ENCODE measurements at regions not wholly inside any gene's neighbourhood (a gene's known extent, or its start where the extent isn't known, plus 50 kb on each side); places are given as distances from the start of the nearest gene placed in this dataset.
A peak's percentile ranks its signal among the peaks of the same experiment; 100 is the strongest.

DNA sequence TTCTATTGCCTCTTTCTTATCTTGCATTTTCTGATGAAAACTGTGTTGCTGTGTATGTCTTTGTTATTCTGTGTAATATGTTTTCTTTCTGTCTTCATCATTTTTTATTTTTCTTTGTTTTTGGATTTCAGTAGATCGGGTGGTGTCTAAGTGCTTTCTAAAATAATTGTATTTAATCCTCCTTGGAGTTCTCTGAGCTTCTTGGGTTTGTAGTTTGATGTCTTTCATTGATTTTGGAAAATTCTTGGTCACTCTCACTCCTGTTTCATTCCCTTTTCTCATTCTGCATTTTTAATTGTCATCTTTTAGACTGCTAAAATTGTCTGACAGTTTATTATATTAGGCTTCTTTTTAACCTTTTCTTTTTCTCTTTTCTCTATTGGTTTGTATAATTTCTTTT, 560.5 kb downstream of the IRX1 start:
- DNase-seq, result no peak
- Mint-ChIP-seq H3K27me3 (no peaks in the 10 kb centered on the region), H3K4me3 (no peak overlapping the region), H3K27ac (no peak overlapping the region), H3K36me3 (no peaks in the 10 kb centered on the region), H3K9me3 (ENCODE audit: low read depth) (peaks cover 2% of the 10 kb centered on the region), H3K4me1 (no peaks in the 10 kb centered on the region)
- ATAC-seq, result no peak
- CTCF ChIA-PET, result no interaction called here

DNA sequence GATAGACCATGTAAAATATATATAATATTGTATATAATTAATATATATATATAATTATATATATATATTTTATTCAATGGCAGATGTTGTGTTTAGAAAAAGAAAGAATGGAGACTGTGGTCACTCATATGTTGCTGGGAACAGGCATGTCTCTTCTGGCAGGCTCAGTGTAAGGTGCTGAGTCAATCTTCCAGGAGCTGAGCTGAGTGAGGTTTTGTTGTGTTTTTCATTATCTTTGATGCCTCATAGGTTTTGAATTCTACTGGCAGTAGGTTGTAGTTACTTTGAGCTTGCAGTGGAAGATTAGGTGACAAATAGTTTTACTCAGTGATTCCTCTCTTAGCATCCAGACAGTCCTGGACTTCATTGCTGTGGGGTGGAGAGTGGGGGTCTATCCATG, 561.3 kb downstream of the IRX1 start:
- Mint-ChIP-seq H3K4me1 (no peaks in the 10 kb centered on the region), H3K4me3 (no peak overlapping the region), H3K27ac (no peak overlapping the region), H3K9me3 (ENCODE audit: low read depth) (peaks cover 2% of the 10 kb centered on the region), H3K36me3 (no peaks in the 10 kb centered on the region), H3K27me3 (no peaks in the 10 kb centered on the region)
- DNase-seq, result no peak
- ATAC-seq, result no peak
- CTCF ChIA-PET, result no interaction called here

DNA sequence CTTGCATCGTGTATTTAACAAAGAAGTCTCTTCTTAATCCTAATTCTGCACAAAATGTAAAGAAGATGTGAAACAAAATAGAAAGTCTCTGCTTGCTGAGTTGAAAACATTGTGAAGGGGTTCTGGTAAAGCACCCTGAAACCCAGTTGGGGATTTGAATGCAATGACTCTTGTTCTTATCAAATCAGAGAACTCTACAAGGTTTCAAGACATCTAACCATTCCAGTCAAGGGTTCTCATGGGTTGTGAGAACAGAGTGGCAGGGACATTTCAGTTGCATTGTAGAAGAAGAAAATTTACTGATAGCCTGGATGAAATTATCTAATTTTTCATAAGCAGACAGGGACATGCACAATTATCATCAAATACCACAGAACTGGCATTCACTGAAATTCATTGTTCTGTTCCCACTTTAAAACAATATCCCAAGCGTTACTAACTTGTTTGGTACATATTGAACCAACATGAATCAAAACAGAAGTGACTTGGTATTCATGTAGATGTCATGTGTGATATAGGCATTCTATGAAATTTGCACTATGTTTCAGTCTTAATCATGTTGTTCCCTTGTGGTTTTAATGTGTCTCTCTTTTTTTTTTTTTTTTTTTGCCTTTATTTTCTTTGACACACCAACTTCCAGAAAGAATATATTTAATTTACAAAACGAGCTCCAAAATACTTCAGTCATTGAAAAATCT, 563.3 kb downstream of the IRX1 start:
- H3K9me3 Mint-ChIP-seq (ENCODE audit: low read depth), result no peaks in the 10 kb centered on the region
- H3K36me3 Mint-ChIP-seq, result no peaks in the 10 kb centered on the region
- no peak overlapping the region for H3K4me3 Mint-ChIP-seq
- CTCF ChIA-PET, result no interaction called here
- DNase-seq (no peak), ATAC-seq (no peak)
- no peak overlapping the region for H3K27ac Mint-ChIP-seq
- no peaks in the 10 kb centered on the region for H3K27me3 Mint-ChIP-seq
- no peaks in the 10 kb centered on the region for H3K4me1 Mint-ChIP-seq

DNA sequence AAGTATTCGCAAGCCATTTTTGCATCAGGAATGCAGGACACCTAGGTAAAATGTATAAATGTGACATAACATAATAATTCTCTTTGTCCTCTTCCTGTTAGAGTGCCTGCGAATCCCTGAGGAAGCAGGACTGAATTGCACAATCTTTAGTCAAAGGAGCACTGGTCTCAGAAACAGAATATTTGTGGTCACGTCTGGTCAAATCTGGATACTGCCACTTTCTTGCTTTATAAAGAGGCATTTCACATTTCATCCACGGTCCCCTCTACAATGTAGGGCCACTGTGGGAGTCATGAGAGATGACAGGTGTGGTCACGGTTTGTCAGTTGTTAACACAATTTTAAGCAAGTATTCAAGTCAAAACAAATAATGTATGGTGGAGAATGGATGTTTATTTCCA, 564.0 kb downstream of the IRX1 start:
- no peaks in the 10 kb centered on the region for H3K4me1 Mint-ChIP-seq
- H3K4me3 Mint-ChIP-seq, result no peak overlapping the region
- ATAC-seq, result no peak
- H3K27ac Mint-ChIP-seq, result no peak overlapping the region
- H3K9me3 Mint-ChIP-seq (ENCODE audit: low read depth), result peaks cover 2% of the 10 kb centered on the region
- no peak for DNase-seq
- CTCF ChIA-PET, result no interaction called here
- no peaks in the 10 kb centered on the region for H3K27me3 Mint-ChIP-seq
- H3K36me3 Mint-ChIP-seq, result no peaks in the 10 kb centered on the region

DNA sequence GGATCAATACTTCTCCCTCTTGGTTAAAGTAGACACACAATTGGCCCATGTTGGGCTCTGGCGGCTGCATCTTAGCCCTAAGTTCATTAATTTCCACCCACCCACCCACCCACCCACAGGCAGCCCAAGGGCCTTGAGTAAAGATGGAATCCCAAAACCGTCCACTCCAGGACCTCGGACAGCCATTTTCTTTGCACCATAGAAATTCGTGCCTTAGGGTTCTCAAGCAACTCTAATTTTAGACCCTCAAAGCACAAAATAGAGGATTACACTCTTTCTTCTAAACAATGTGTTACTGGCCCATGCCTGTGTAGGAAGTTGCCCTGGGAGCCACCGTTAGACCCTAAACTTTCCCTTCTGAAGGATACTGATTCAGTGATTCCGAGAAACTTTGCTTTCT, 568.5 kb downstream of the IRX1 start:
- H3K9me3 Mint-ChIP-seq (ENCODE audit: low read depth), result peaks cover 2% of the 10 kb centered on the region
- no peaks in the 10 kb centered on the region for H3K27me3 Mint-ChIP-seq
- no peaks in the 10 kb centered on the region for H3K4me1 Mint-ChIP-seq
- H3K27ac Mint-ChIP-seq, result no peak overlapping the region
- CTCF ChIA-PET, result no interaction called here
- ATAC-seq (no peak), DNase-seq (no peak)
- no peak overlapping the region for H3K4me3 Mint-ChIP-seq
- H3K36me3 Mint-ChIP-seq, result no peaks in the 10 kb centered on the region

DNA sequence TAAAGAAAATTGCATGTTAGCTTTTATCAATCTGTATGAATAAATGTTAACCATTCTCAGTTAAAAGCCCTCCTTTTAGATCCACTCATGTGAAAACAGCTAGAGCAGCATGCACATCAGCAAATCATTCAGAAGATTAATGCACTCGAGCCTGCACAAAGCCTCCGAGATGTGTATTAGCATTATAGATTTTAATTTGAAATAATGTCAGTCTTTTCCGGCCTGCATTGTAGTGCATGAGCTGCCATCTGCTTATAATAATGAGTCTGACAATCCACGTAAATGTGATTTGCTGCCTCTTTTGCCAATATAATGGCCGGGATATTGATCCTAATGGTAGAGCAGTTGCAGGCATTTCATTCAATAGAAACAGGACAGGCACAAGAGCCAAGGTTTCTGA, 585.1 kb downstream of the IRX1 start:
- Mint-ChIP-seq H3K36me3 (no peaks in the 10 kb centered on the region), H3K9me3 (ENCODE audit: low read depth) (peaks cover 12% of the 10 kb centered on the region), H3K4me1 (no peaks in the 10 kb centered on the region), H3K4me3 (no peak overlapping the region), H3K27ac (no peak overlapping the region), H3K27me3 (no peaks in the 10 kb centered on the region)
- CTCF ChIA-PET, result no interaction called here
- ATAC-seq (no peak), DNase-seq (no peak)

DNA sequence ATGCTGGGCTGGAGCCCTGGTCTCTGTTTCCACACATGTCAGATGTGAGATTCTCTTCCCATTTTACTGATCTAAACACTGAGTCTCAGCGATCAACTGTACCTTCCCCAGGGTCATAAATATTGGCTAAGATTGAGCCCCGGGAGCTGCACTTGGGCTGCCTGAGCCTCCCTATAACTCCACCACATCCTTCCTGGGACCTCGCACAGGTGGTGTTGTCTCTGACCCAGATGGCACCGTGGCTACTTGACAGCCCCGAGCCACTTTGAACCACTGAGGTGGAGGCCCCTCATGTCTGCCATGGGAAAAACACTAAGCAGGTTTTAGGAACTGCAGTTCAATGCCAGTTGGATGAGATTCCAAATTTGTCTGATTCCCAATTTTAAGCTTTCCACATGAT, 586.5 kb downstream of the IRX1 start:
- Mint-ChIP-seq H3K27ac (no peak overlapping the region), H3K27me3 (no peaks in the 10 kb centered on the region), H3K4me1 (no peaks in the 10 kb centered on the region), H3K4me3 (no peak overlapping the region), H3K36me3 (no peaks in the 10 kb centered on the region), H3K9me3 (ENCODE audit: low read depth) (peaks cover 12% of the 10 kb centered on the region)
- no peak for ATAC-seq
- CTCF ChIA-PET, result no interaction called here
- DNase-seq, result no peak

DNA sequence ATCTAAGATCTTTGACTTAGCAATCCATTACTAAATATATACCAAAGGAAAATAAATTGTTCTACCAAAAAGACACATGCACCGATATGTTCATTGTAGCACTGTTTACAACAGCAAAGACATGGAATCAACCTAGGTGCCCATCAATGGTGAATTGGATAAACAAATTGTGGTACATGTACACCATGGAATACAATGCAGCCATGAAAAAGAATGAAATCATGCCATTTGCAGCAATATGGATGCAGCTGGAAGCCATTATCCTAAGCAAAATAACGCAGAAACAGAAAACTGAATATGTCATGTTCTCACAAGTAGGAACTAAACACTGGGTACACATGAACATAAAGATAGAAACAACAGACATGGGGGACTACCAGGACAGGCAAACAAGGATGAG, 589.5 kb downstream of the IRX1 start:
- Mint-ChIP-seq H3K36me3 (no peaks in the 10 kb centered on the region), H3K27ac (no peak overlapping the region), H3K4me1 (no peaks in the 10 kb centered on the region), H3K27me3 (no peaks in the 10 kb centered on the region), H3K9me3 (ENCODE audit: low read depth) (peaks cover 12% of the 10 kb centered on the region), H3K4me3 (no peak overlapping the region)
- ATAC-seq (no peak), DNase-seq (no peak)
- CTCF ChIA-PET, result no interaction called here

DNA sequence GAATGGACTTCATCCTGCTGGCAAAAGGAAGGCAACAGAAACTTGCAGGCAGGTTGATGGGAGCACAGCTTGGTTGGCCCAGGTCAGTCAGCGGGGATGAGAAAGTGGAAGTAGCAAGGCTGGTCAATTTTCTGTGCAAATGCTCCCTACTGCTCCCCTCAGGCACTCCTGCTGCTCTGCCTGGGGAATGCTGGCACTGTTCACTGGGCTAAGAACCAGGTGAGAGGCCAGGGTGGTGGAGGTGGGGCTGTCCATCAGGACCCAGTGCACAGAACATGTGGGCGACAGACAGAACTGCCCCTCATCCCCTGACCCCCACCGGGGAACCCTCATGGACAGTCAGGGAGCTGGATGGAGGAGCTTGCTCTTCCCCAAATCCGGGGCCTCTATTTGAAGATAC, 593.1 kb downstream of the IRX1 start:
- Mint-ChIP-seq H3K27ac (no peak overlapping the region), H3K4me1 (no peaks in the 10 kb centered on the region), H3K4me3 (no peak overlapping the region), H3K27me3 (no peaks in the 10 kb centered on the region), H3K9me3 (ENCODE audit: low read depth) (peaks cover 8% of the 10 kb centered on the region), H3K36me3 (no peaks in the 10 kb centered on the region)
- CTCF ChIA-PET, result no interaction called here
- DNase-seq, result no peak
- peak; percentile 27 for ATAC-seq

DNA sequence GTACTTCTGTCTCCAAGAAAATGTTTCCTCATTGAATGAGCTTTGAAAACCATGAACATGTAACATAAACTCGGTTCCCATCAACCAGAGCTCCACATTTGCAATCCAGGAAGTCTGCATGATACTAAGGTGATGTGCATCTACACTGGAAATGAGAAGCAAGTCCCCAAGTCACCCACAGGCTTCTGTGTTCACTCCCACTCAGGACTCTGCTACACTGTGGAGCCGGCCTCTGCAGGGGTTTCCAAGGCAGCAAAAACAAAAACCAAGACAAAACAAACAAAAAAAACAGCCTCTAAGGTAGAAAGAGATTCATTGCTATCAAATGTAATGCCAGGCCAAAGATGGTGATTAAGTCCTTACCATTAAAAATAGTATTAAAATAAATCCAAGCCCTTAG, 593.7 kb downstream of the IRX1 start:
- Mint-ChIP-seq H3K4me1 (no peaks in the 10 kb centered on the region), H3K9me3 (ENCODE audit: low read depth) (peaks cover 8% of the 10 kb centered on the region), H3K36me3 (no peaks in the 10 kb centered on the region), H3K27me3 (no peaks in the 10 kb centered on the region), H3K4me3 (no peak overlapping the region), H3K27ac (no peak overlapping the region)
- ATAC-seq, result peak; percentile 56
- CTCF ChIA-PET, result no interaction called here
- peak; percentile 54 for DNase-seq

DNA sequence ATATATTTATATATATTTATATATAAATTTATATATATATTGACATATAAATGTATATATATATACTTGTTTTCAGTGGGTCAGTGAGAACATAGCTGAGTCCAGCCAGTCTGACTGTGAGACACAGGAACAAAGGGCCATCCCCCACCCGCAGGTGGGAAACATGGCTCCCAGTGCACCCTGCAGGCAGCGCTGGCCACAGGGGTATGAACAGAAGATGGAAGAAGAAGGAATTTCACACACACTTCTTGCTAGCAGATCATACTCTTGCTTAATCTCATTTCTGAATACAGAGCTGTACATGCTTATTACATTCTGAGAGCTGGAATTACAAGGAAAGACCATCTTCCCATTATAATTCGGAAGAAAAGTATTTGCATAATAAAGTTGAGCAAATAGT, 595.4 kb downstream of the IRX1 start:
- Mint-ChIP-seq H3K27me3 (no peaks in the 10 kb centered on the region), H3K27ac (no peak overlapping the region), H3K9me3 (ENCODE audit: low read depth) (no peaks in the 10 kb centered on the region), H3K4me3 (no peak overlapping the region), H3K36me3 (no peaks in the 10 kb centered on the region), H3K4me1 (no peaks in the 10 kb centered on the region)
- no peak for DNase-seq
- no peak for ATAC-seq
- CTCF ChIA-PET, result no interaction called here

DNA sequence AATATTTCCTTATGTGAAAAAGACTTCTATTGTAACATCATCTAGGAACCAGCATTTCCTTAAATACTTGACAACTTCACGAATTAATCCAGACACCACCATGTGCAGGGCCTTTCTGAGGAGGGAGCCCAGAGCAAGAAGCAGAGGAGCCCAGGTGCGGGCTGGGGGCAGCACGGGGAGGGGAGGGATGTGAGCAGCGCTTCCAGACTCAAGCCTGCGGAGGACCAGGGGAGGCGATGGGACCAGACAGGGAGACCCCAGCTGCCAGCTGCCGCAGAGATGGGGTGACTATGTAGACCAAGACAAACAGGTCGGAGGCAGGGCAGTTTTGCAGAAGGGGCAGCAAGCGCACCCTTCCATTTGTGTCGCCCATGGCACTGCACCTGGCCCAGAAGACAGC, 596.1 kb downstream of the IRX1 start:
- Mint-ChIP-seq H3K27ac (no peak overlapping the region), H3K9me3 (ENCODE audit: low read depth) (no peaks in the 10 kb centered on the region), H3K27me3 (no peaks in the 10 kb centered on the region), H3K4me3 (no peak overlapping the region), H3K36me3 (no peaks in the 10 kb centered on the region), H3K4me1 (no peaks in the 10 kb centered on the region)
- no peak for DNase-seq
- CTCF ChIA-PET, result no interaction called here
- ATAC-seq, result no peak

DNA sequence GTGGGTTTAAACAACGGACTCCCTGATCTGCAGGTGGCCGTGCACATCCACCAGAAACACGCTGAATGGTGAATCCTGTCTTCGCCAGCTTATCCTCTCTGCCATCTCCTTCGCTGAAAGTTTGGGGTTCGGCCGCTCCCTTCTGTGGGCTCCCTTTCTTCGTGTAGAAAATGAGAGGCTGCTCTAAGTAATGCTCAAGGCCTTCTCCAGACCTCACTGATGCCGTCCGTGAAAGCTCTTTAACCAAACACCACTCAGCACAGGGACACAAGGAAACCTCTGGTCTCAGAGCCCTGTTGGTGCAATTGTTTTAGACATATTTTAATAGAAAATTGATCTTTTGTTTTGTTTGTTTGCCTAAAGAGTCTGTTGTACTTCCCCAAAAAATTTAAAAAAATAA, 596.5 kb downstream of the IRX1 start:
- H3K9me3 Mint-ChIP-seq (ENCODE audit: low read depth), result no peaks in the 10 kb centered on the region
- ATAC-seq (no peak), DNase-seq (no peak)
- H3K27me3 Mint-ChIP-seq, result no peaks in the 10 kb centered on the region
- no peaks in the 10 kb centered on the region for H3K36me3 Mint-ChIP-seq
- H3K27ac Mint-ChIP-seq, result no peak overlapping the region
- CTCF ChIA-PET, result no interaction called here
- H3K4me3 Mint-ChIP-seq, result no peak overlapping the region
- H3K4me1 Mint-ChIP-seq, result no peaks in the 10 kb centered on the region

DNA sequence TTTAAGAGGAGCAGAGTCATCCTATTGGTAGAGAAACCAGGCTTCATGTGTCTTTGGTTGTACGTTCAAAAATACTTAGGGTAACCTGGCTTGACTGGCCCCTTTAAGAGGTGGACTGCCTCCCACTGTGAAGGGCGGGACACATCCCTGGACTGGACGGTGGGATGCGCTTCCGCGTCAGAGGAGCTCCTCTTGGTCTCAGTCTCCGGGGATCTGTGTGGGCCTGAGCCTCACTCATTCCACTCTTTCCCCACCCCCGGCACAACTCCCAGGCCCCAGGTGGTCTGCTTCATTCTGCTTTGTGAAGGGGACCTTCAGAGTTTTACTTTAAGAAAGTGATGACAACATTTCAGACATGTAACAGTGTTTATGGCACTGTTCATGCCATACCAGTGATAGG, 601.1 kb downstream of the IRX1 start:
- Mint-ChIP-seq H3K4me3 (no peak overlapping the region), H3K27ac (no peak overlapping the region), H3K36me3 (no peaks in the 10 kb centered on the region), H3K4me1 (no peaks in the 10 kb centered on the region), H3K9me3 (ENCODE audit: low read depth) (peaks cover 2% of the 10 kb centered on the region), H3K27me3 (no peaks in the 10 kb centered on the region)
- DNase-seq (no peak), ATAC-seq (no peak)
- CTCF ChIA-PET, result no interaction called here

DNA sequence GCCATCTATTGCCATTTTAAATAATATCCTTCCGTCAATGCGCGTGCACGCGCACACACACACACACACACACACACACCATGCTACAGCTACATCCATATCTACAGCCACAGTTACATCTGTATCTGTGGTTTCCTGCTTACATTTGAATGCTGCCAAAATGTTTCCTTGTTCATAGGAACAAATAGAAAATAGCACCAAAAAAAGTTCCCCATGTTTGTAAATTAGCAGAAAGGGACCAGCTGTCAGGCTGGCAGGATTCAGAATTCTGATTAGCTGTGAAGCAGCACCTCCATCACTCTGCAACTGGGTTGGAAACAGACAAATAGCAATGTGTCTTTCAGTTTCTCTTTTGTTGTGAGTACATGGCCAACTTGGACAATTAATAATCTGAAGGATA, 601.5 kb downstream of the IRX1 start:
- Mint-ChIP-seq H3K27ac (no peak overlapping the region), H3K36me3 (no peaks in the 10 kb centered on the region), H3K9me3 (ENCODE audit: low read depth) (peaks cover 2% of the 10 kb centered on the region), H3K27me3 (no peaks in the 10 kb centered on the region), H3K4me3 (no peak overlapping the region), H3K4me1 (no peaks in the 10 kb centered on the region)
- DNase-seq, result no peak
- no peak for ATAC-seq
- CTCF ChIA-PET, result no interaction called here

Data from activated CD8-positive, alpha-beta memory T cell treated with anti-CD3 and anti-CD28 coated beads, Interleukin-2, amount 10 ng/mL, durations not matched to agents 7 days and 5 days (primary cell).